Stomach (tissue), 4 donors: ENCODE measurements at regions not wholly inside any gene's neighbourhood (a gene's known extent, or its start where the extent isn't known, plus 50 kb on each side); places are given as distances from the start of the nearest gene placed in this dataset.

Experiments
- EP300 ChIP-seq: sonication (generic); formaldehyde crosslinking; IDR thresholded peaks from one replicate; pipeline ENCODE4 v1.6.1; 2017; ENCODE audit warnings: antibody characterized with exemption
- POLR2A ChIP-seq, 4 donors: fragments of 450-650 bp; IDR thresholded peaks; one replicate each; pipeline ENCODE4 v1.6.1; 2016; ENCODE audit warnings: antibody characterized with exemption in 4 of 4, control low read depth in 2 of 4, mild to moderate bottlenecking in 1 of 4, moderate library complexity in 1 of 4

- no peak for TF ChIP-seq POLR2A (IDR thresholded peaks at IDR 0.05)
- no peak for TF ChIP-seq EP300
Observed at GRCh38 chr5:174503086-174503460, 221.3 kb upstream of the MSX2 start.
